Esophagus squamous epithelium (tissue), 4 donors: ENCODE measurements at regions not wholly inside any gene's neighbourhood (a gene's known extent, or its start where the extent isn't known, plus 50 kb on each side); places are given as distances from the start of the nearest gene placed in this dataset.

Experiments
- POLR2A ChIP-seq, 4 donors: fragments of 450-650 bp; IDR thresholded peaks; one replicate each; pipeline ENCODE4 v1.6.1; 2017; ENCODE audit warnings: antibody characterized with exemption in 4 of 4, mild to moderate bottlenecking in 4 of 4, moderate library complexity in 3 of 4
- TF ChIP-seq, protein P1 (sequence below), 6 experiments: fragments of 450-650 bp in 4 of 6; fragments of 200-600 bp in 2 of 6; sonication (generic) in 2 of 6; IDR thresholded peaks; one replicate each; pipeline ENCODE4 v1.5.1; 2016 to 2019; ENCODE audit warnings: antibody characterized with exemption in 6 of 6, mild to moderate bottlenecking in 4 of 6, moderate library complexity in 4 of 6

DNA sequence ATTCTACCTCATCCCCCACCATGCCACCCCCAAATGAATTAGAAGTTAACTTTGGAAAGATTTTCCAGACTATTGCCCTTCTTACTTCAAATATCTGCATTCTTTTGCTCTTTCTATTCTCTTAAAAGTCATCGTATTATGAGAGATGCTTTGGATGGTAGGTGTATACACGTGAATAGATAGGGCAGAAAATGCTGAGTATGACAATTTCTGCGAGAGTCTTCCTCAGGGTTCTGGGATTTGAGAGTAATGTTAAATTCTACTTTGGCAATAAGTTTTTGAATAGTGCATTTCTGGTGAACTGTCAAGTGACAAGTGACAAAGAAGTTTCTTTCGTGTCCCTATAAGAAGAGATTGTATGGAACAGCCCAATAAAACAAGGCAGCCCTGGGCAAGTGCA, 137.6 kb upstream of the DSEL start:
- no peak for TF ChIP-seq POLR2A (IDR thresholded peaks at IDR 0.05)
- TF ChIP-seq, protein P1, sequence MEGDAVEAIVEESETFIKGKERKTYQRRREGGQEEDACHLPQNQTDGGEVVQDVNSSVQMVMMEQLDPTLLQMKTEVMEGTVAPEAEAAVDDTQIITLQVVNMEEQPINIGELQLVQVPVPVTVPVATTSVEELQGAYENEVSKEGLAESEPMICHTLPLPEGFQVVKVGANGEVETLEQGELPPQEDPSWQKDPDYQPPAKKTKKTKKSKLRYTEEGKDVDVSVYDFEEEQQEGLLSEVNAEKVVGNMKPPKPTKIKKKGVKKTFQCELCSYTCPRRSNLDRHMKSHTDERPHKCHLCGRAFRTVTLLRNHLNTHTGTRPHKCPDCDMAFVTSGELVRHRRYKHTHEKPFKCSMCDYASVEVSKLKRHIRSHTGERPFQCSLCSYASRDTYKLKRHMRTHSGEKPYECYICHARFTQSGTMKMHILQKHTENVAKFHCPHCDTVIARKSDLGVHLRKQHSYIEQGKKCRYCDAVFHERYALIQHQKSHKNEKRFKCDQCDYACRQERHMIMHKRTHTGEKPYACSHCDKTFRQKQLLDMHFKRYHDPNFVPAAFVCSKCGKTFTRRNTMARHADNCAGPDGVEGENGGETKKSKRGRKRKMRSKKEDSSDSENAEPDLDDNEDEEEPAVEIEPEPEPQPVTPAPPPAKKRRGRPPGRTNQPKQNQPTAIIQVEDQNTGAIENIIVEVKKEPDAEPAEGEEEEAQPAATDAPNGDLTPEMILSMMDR (IDR thresholded peaks at IDR 0.05): no peak
